Type B pancreatic cell (in vitro differentiated cells): ENCODE measurements at regions not wholly inside any gene's neighbourhood (a gene's known extent, or its start where the extent isn't known, plus 50 kb on each side); places are given as distances from the start of the nearest gene placed in this dataset.

Experiments used
- DNase-seq: peaks from one replicate; pipeline ENCODE4 v3.0.0; 2021; ENCODE audit warnings: mixed read lengths; ENCODE audit not compliant: unreplicated experiment; ENCODE audit errors: extremely low spot score
- H3K27ac Mint-ChIP-seq: 2 replicates; pipeline ENCODE4 v1.8.0; 2021; ENCODE audit warnings: mild to moderate bottlenecking, mixed read lengths
- H3K27me3 Mint-ChIP-seq: 2 replicates; pipeline ENCODE4 v1.8.0; 2021; ENCODE audit warnings: mixed read lengths
- H3K36me3 Mint-ChIP-seq: 2 replicates; pipeline ENCODE4 v1.8.0; 2021; ENCODE audit warnings: mixed read lengths
- H3K4me1 Mint-ChIP-seq: one replicate; pipeline ENCODE4 v1.8.0; 2021; ENCODE audit warnings: mixed read lengths; ENCODE audit not compliant: unreplicated experiment
- H3K4me3 Mint-ChIP-seq: 2 replicates; pipeline ENCODE4 v1.8.0; 2021; ENCODE audit warnings: mild to moderate bottlenecking, mixed read lengths
- H3K9me3 Mint-ChIP-seq: 2 replicates; pipeline ENCODE4 v1.8.0; 2021; ENCODE audit warnings: mixed read lengths
- CTCF ChIP-seq: fragments of 200-600 bp; sonication (generic); conservative IDR thresholded peaks from 2 replicates; pipeline ENCODE4 v1.5.0; 2021; ENCODE audit warnings: antibody characterized with exemption, mild to moderate bottlenecking

- no peak for DNase-seq
- H3K4me3 Mint-ChIP-seq: no peak overlapping the region
Measured at GRCh38 chr9:85204176-85204575, 534.6 kb downstream of the NTRK2 start.

GRCh38 chr9:85202596-85202995 lies 533.1 kb downstream of the NTRK2 start:
- no peak overlapping the region for H3K27ac Mint-ChIP-seq

More at GRCh38 chr9:85204176-85204575, 534.6 kb downstream of the NTRK2 start:
- no peaks in the 10 kb centered on the region for H3K4me1 Mint-ChIP-seq
- no peaks in the 10 kb centered on the region for H3K36me3 Mint-ChIP-seq
- no peak for TF ChIP-seq CTCF
- H3K27ac Mint-ChIP-seq: no peak overlapping the region
- peaks cover 12% of the 10 kb centered on the region for H3K9me3 Mint-ChIP-seq
- no peaks in the 10 kb centered on the region for H3K27me3 Mint-ChIP-seq

GRCh38 chr9:85200726-85201404 lies 531.3 kb downstream of the NTRK2 start:
- H3K9me3 Mint-ChIP-seq: peaks cover 6% of the 10 kb centered on the region
- DNase-seq: no peak
- no peak overlapping the region for H3K4me3 Mint-ChIP-seq
- TF ChIP-seq CTCF: no peak
- no peaks in the 10 kb centered on the region for H3K4me1 Mint-ChIP-seq
- H3K27ac Mint-ChIP-seq: no peak overlapping the region
- no peaks in the 10 kb centered on the region for H3K27me3 Mint-ChIP-seq
- no peaks in the 10 kb centered on the region for H3K36me3 Mint-ChIP-seq

More at GRCh38 chr9:85202596-85202995, 533.1 kb downstream of the NTRK2 start:
- DNase-seq: no peak
- no peak for TF ChIP-seq CTCF
- Mint-ChIP-seq H3K36me3 (no peaks in the 10 kb centered on the region), H3K4me3 (no peak overlapping the region), H3K27me3 (no peaks in the 10 kb centered on the region), H3K4me1 (no peaks in the 10 kb centered on the region), H3K9me3 (peaks cover 7% of the 10 kb centered on the region)

GRCh38 chr9:85199866-85200495 lies 530.5 kb downstream of the NTRK2 start:
- no peaks in the 10 kb centered on the region for H3K4me1 Mint-ChIP-seq
- no peak for TF ChIP-seq CTCF
- H3K4me3 Mint-ChIP-seq: no peak overlapping the region
- no peaks in the 10 kb centered on the region for H3K36me3 Mint-ChIP-seq
- no peak overlapping the region for H3K27ac Mint-ChIP-seq
- no peaks in the 10 kb centered on the region for H3K9me3 Mint-ChIP-seq
- DNase-seq: no peak
- no peaks in the 10 kb centered on the region for H3K27me3 Mint-ChIP-seq

GRCh38 chr9:85192750-85193149 lies 523.2 kb downstream of the NTRK2 start:
- peaks cover 4% of the 10 kb centered on the region for H3K36me3 Mint-ChIP-seq
- H3K4me3 Mint-ChIP-seq: no peak overlapping the region
- H3K27ac Mint-ChIP-seq: no peak overlapping the region
- no peak for TF ChIP-seq CTCF
- H3K27me3 Mint-ChIP-seq: no peaks in the 10 kb centered on the region
- H3K4me1 Mint-ChIP-seq: peaks cover 5% of the 10 kb centered on the region
- DNase-seq: no peak
- peaks cover 8% of the 10 kb centered on the region for H3K9me3 Mint-ChIP-seq
